ENCODE measurements at regions not wholly inside any gene's neighbourhood (a gene's known extent, or its start where the extent isn't known, plus 50 kb on each side); places are given as distances from the start of the nearest gene placed in this dataset.

GRCh38 chr7:136272934-136273333 lies 295.8 kb upstream of the MTPN start:
- TF ChIP-seq, protein P1, sequence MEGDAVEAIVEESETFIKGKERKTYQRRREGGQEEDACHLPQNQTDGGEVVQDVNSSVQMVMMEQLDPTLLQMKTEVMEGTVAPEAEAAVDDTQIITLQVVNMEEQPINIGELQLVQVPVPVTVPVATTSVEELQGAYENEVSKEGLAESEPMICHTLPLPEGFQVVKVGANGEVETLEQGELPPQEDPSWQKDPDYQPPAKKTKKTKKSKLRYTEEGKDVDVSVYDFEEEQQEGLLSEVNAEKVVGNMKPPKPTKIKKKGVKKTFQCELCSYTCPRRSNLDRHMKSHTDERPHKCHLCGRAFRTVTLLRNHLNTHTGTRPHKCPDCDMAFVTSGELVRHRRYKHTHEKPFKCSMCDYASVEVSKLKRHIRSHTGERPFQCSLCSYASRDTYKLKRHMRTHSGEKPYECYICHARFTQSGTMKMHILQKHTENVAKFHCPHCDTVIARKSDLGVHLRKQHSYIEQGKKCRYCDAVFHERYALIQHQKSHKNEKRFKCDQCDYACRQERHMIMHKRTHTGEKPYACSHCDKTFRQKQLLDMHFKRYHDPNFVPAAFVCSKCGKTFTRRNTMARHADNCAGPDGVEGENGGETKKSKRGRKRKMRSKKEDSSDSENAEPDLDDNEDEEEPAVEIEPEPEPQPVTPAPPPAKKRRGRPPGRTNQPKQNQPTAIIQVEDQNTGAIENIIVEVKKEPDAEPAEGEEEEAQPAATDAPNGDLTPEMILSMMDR (IDR thresholded peaks at IDR 0.05), result no peak
- no peak for TF ChIP-seq SIN3A (IDR thresholded peaks at IDR 0.05; ENCODE audit: borderline replicate concordance, insufficient read depth, low read depth, low read length)

All from Panc1 (cell line).